ENCODE measurements at regions not wholly inside any gene's neighbourhood (a gene's known extent, or its start where the extent isn't known, plus 50 kb on each side); places are given as distances from the start of the nearest gene placed in this dataset.

- no peaks in the 10 kb centered on the region for H3F3A ChIP-seq (replicated peaks; ENCODE audit: low read depth)
- ATAC-seq (peak; percentile 33; the same call in 2 of the 3 replicates), DNase-seq (ENCODE audit: low spot score) (peak; percentile 24)
- peaks cover 6% of the 10 kb centered on the region; the same call in 1 of the 2 replicates for H3K4me1 ChIP-seq (ENCODE audit: insufficient read depth)
- H3K27ac ChIP-seq (ENCODE audit: low read depth) = no peak overlapping the region
- no peaks in the 10 kb centered on the region for H3K79me2 ChIP-seq (replicated peaks; ENCODE audit: insufficient read depth)
- peak overlapping the region; percentile 72; the same call in 1 of the 2 replicates for H2AFZ ChIP-seq
- no peaks in the 10 kb centered on the region for H3K27me3 ChIP-seq (ENCODE audit: insufficient read depth)
- TF ChIP-seq EZH2phosphoT487 (IDR thresholded peaks at IDR 0.05; ENCODE audit: unreplicated experiment) = no peak
- no peak for TF ChIP-seq NANOG (IDR thresholded peaks at IDR 0.05; ENCODE audit: borderline replicate concordance)
- no peak for TF ChIP-seq REST (IDR thresholded peaks at IDR 0.05; ENCODE audit: unreplicated experiment)
- TF ChIP-seq CREB1 (CRISPR knock-in tag; IDR thresholded peaks at IDR 0.05; ENCODE audit: low read depth) = no peak
- no peak for TF ChIP-seq ZNF331 (CRISPR knock-in tag; IDR thresholded peaks at IDR 0.05; ENCODE audit: low read depth)
- no peak for TF ChIP-seq ETS1 (IDR thresholded peaks at IDR 0.05)
- no peak for TF ChIP-seq JUNB (IDR thresholded peaks at IDR 0.05; ENCODE audit: unreplicated experiment)
- no peak for TF ChIP-seq POLR2AphosphoS5 (IDR thresholded peaks at IDR 0.05; ENCODE audit: low read depth)
- TF ChIP-seq ZNF114 (CRISPR knock-in tag; IDR thresholded peaks at IDR 0.05) = no peak
- no peak overlapping the region for H3K4me3 ChIP-seq
- Mint-ChIP-seq H3K27me3 (ENCODE audit: insufficient read depth, low read depth, poor library complexity) (no peaks in the 10 kb centered on the region), H3K4me3 (no peak overlapping the region), H3K27ac (peak overlapping the region; percentile 22; the same call in 1 of the 2 replicates), H3K36me3 (ENCODE audit: low read depth) (no peaks in the 10 kb centered on the region), H3K9me3 (peaks cover 3% of the 10 kb centered on the region; the same call in 1 of the 3 replicates), H3K4me1 (peaks cover 11% of the 10 kb centered on the region; the same call in 2 of the 3 replicates)
- H3K4me2 ChIP-seq = 0 out of 2 replicates have a peak overlapping the region, but pooled peaks have one; percentile 22
- H3K36me3 ChIP-seq (ENCODE audit: insufficient read depth) = no peaks in the 10 kb centered on the region
- no peaks in the 10 kb centered on the region for H4K20me1 ChIP-seq (replicated peaks; ENCODE audit: insufficient read depth)
- peaks cover 18% of the 10 kb centered on the region; the same call in 1 of the 2 replicates for H3K9me2 ChIP-seq (ENCODE audit: insufficient read depth)
Measured at GRCh38 chr7:29619848-29620555, 56.4 kb downstream of the PRR15 start.

- Histone ChIP-seq H3K4me1 (ENCODE audit: insufficient read depth) (peaks cover 6% of the 10 kb centered on the region; the same call in 1 of the 2 replicates), H3K4me2 (0 out of 2 replicates have a peak overlapping the region, but pooled peaks have one; percentile 22), H3K27ac (ENCODE audit: low read depth) (no peak overlapping the region), H3K36me3 (ENCODE audit: insufficient read depth) (no peaks in the 10 kb centered on the region), H3K9me2 (ENCODE audit: insufficient read depth) (peaks cover 18% of the 10 kb centered on the region; the same call in 1 of the 2 replicates), H3K27me3 (ENCODE audit: insufficient read depth) (no peaks in the 10 kb centered on the region), H3K4me3 (no peak overlapping the region), H4K20me1 (replicated peaks; ENCODE audit: insufficient read depth) (no peaks in the 10 kb centered on the region), H2AFZ (peak overlapping the region; percentile 72; the same call in 1 of the 2 replicates), H3F3A (replicated peaks; ENCODE audit: low read depth) (no peaks in the 10 kb centered on the region), H3K79me2 (replicated peaks; ENCODE audit: insufficient read depth) (no peaks in the 10 kb centered on the region)
- H3K27me3 Mint-ChIP-seq (ENCODE audit: insufficient read depth, low read depth, poor library complexity) = no peaks in the 10 kb centered on the region
- peaks cover 11% of the 10 kb centered on the region for H3K4me1 Mint-ChIP-seq
- peaks cover 3% of the 10 kb centered on the region; the same call in 1 of the 3 replicates for H3K9me3 Mint-ChIP-seq
- ATAC-seq (no peak), DNase-seq (ENCODE audit: low spot score) (no peak)
- peak overlapping the region; percentile 22; the same call in 1 of the 2 replicates for H3K27ac Mint-ChIP-seq
- H3K4me3 Mint-ChIP-seq = no peak overlapping the region
- no peaks in the 10 kb centered on the region for H3K36me3 Mint-ChIP-seq (ENCODE audit: low read depth)
- TF ChIP-seq CREB1 (CRISPR knock-in tag; IDR thresholded peaks at IDR 0.05; ENCODE audit: low read depth) (no peak), NANOG (IDR thresholded peaks at IDR 0.05; ENCODE audit: borderline replicate concordance) (no peak), EZH2phosphoT487 (IDR thresholded peaks at IDR 0.05; ENCODE audit: unreplicated experiment) (no peak), ZNF462 (CRISPR knock-in tag; IDR thresholded peaks at IDR 0.05) (no peak)
Measured at GRCh38 chr7:29620556-29620930, 56.9 kb downstream of the PRR15 start.

All from GM23338 (cell line).